A549 (cell line): ENCODE measurements at regions not wholly inside any gene's neighbourhood (a gene's known extent, or its start where the extent isn't known, plus 50 kb on each side); places are given as distances from the start of the nearest gene placed in this dataset.

Experiments used
- ATAC-seq, 2 experiments: fragments of 200-7000 bp in 1 of 2; fragments of >200 bp in 1 of 2; cut with Nextera tagmentation in 1 of 2; cut with Tn5 transposase in 1 of 2; 3 replicates each; pipeline versions ENCODE4 v1.8.0 to v1.9.1; 2018 to 2020; ENCODE audit warnings: mild to moderate bottlenecking in 1 of 2, moderate library complexity in 1 of 2
- CTCF ChIA-PET: fragments of 300-600 bp; sonication (Branson Sonifier 250); formaldehyde crosslinking; extraction: SDS; loops from one replicate; lab custom pipeline; 2021; ENCODE audit warnings: antibody characterized with exemption, inconsistent platforms; lab: Yijun Ruan, JAX
- POLR2A ChIA-PET: fragments of 350-600 bp; formaldehyde crosslinking; extraction: SDS; loops from one replicate; lab custom pipeline; 2021; ENCODE audit warnings: antibody characterized with exemption, inconsistent platforms; lab: Yijun Ruan, JAX
- DNase-seq, 2 experiments: peaks; one replicate each; pipeline versions ENCODE4 v3.0.0 to v3.0.0-alpha.2; 2011 to 2016; ENCODE audit warnings: low read depth in 1 of 2, low spot score in 1 of 2
- FAIRE-seq: peaks from 2 replicates; lab custom pipeline; 2011; peaks lifted over from hg19 to GRCh38; lab: Jason Lieb, UNC
- H3K27ac ChIP-seq, 2 experiments: fragments of >200 bp; sonication (Bioruptor Twin); formaldehyde crosslinking; 3 replicates each; pipeline ENCODE4 v1.5.1; 2016 to 2017
- H3K4me1 ChIP-seq: fragments of >200 bp; sonication (Bioruptor Twin); formaldehyde crosslinking; 3 replicates; pipeline ENCODE4 v1.6.1; 2016
- H3K4me2 ChIP-seq: fragments of >200 bp; sonication (Bioruptor Twin); formaldehyde crosslinking; 3 replicates; pipeline ENCODE4 v1.6.1; 2016
- H3K4me3 ChIP-seq: fragments of >200 bp; sonication (Bioruptor Twin); formaldehyde crosslinking; 3 replicates; pipeline ENCODE4 v1.5.1; 2016
- H3K9me3 ChIP-seq: fragments of >200 bp; sonication (Bioruptor Twin); formaldehyde crosslinking; 3 replicates; pipeline ENCODE4 v1.6.1; 2016
- CBX2 ChIP-seq: fragments of 200-600 bp; sonication (generic); IDR thresholded peaks from 2 replicates; pipeline ENCODE4 v1.6.1; 2016; ENCODE audit warnings: low read depth, mild to moderate bottlenecking, borderline replicate concordance
- CEBPB ChIP-seq, 2 experiments: fragments of >200 bp in 1 of 2; sonication (Bioruptor Twin) in 1 of 2; formaldehyde crosslinking in 1 of 2; IDR thresholded peaks; 2 replicates each; pipeline ENCODE4 v1.6.1; 2012 to 2016
- CHD2 ChIP-seq: fragments of 150-350 bp; IDR thresholded peaks from 2 replicates; pipeline ENCODE4 v1.6.1; 2014; ENCODE audit warnings: low read length; ENCODE audit not compliant: partially characterized antibody
- FOSB ChIP-seq: fragments of 250-450 bp; sonication (Bioruptor Pico); IDR thresholded peaks from 2 replicates; pipeline ENCODE4 v1.5.0; 2020; ENCODE audit warnings: mild to moderate bottlenecking, moderate library complexity
- FOSL2 ChIP-seq, 2 experiments: fragments of 450-650 bp in 1 of 2; fragments of >200 bp in 1 of 2; sonication (Bioruptor Twin) in 1 of 2; formaldehyde crosslinking; IDR thresholded peaks; 2 replicates each; pipeline versions ENCODE4 v1.5.0 to v1.6.1; 2016 to 2020; ENCODE audit warnings: mild to moderate bottlenecking in 1 of 2, moderate library complexity in 1 of 2
- HMGXB4 ChIP-seq: fragments of 250-450 bp; sonication (Bioruptor Pico); IDR thresholded peaks from 2 replicates; pipeline ENCODE4 v1.5.0; 2021; ENCODE audit warnings: mild to moderate bottlenecking, moderate library complexity, borderline replicate concordance
- KDM5A ChIP-seq: fragments of 200-600 bp; sonication (generic); IDR thresholded peaks from 2 replicates; pipeline ENCODE4 v1.6.1; 2016; ENCODE audit warnings: antibody characterized with exemption, mild to moderate bottlenecking
- MAFK ChIP-seq: fragments of 450-650 bp; IDR thresholded peaks from 2 replicates; pipeline ENCODE4 v1.6.1; 2014; ENCODE audit not compliant: partially characterized antibody
- MAZ ChIP-seq: fragments of 150-350 bp; IDR thresholded peaks from 2 replicates; pipeline ENCODE4 v1.6.1; 2014; ENCODE audit warnings: antibody characterized with exemption, low read depth, low read length, borderline replicate concordance
- NFE2L2 ChIP-seq: fragments of 150-350 bp; conservative IDR thresholded peaks from 2 replicates; pipeline ENCODE4 v1.6.1; 2014; ENCODE audit warnings: low read length
- PHF8 ChIP-seq: fragments of 200-600 bp; sonication (generic); IDR thresholded peaks from 2 replicates; pipeline ENCODE4 v1.6.1; 2016; ENCODE audit warnings: low read depth, mild to moderate bottlenecking, antibody characterized with exemption, moderate library complexity, borderline replicate concordance
- POLR2A ChIP-seq: IDR thresholded peaks from 2 replicates; pipeline ENCODE4 v1.6.1; 2012; ENCODE audit warnings: mild to moderate bottlenecking, low read length
- RARB ChIP-seq: fragments of 250-450 bp; sonication (Bioruptor Pico); IDR thresholded peaks from 2 replicates; pipeline ENCODE4 v1.8.0; 2021; ENCODE audit warnings: mild to moderate bottlenecking, moderate library complexity
- REST ChIP-seq: fragments of 200-600 bp; sonication (generic); IDR thresholded peaks from 2 replicates; pipeline ENCODE4 v1.6.1; 2016; ENCODE audit warnings: antibody characterized with exemption, mild to moderate bottlenecking, moderate library complexity
- RNF2 ChIP-seq: fragments of 200-600 bp; sonication (generic); IDR thresholded peaks from 2 replicates; pipeline ENCODE4 v1.6.1; 2016; ENCODE audit warnings: low read depth, mild to moderate bottlenecking, antibody characterized with exemption, moderate library complexity, borderline replicate concordance
- SMC3 ChIP-seq: fragments of >200 bp; sonication (Bioruptor Twin); formaldehyde crosslinking; IDR thresholded peaks from 3 replicates; pipeline ENCODE4 v1.6.1; 2018; ENCODE audit warnings: inconsistent platforms
- TP53 ChIP-seq: fragments of 250-450 bp; sonication (Bioruptor Pico); IDR thresholded peaks from 2 replicates; pipeline ENCODE4 v1.5.0; 2021; ENCODE audit warnings: mild to moderate bottlenecking, moderate library complexity
- ZNF302 ChIP-seq: fragments of 250-450 bp; sonication (Bioruptor Pico); IDR thresholded peaks from 2 replicates; pipeline ENCODE4 v1.9.0; 2021; ENCODE audit warnings: inconsistent platforms, mild to moderate bottlenecking, moderate library complexity
- WGBS: methylation state at CpG from one replicate; pipeline ENCODE4 v1.1.6; 2017; ENCODE audit errors: missing lambda C conversion rate; 5-methylcytosine and 5-hydroxymethylcytosine counted together
- TF ChIP-seq, protein P1 (sequence below): fragments of 450-650 bp; IDR thresholded peaks from 2 replicates; pipeline ENCODE4 v1.6.1; 2014; ENCODE audit warnings: antibody characterized with exemption
- TF ChIP-seq, protein P2 (sequence below): IDR thresholded peaks from 2 replicates; pipeline ENCODE4 v1.6.1; 2012; ENCODE audit warnings: low read depth, borderline replicate concordance

DNA sequence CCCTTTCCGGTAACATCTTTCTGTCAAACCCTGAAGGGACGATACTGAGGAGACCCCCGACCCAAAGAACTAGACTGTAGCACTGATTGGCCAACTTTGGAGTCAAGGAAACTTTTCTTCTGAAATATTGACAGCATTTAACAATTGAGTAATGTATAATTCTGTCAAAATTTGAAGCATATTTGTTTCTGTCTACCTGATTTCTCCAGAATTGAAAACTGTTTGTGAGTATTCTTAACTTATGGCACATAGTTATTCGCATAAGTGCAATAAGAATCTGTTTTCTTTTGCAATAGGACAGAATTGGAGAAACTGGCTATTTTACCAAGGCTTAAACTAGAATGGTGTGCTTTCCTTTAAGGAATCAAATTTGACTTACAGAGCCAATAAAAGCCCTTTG, 267.1 kb upstream of the FOXN3 start (continued):
- no peak for TF ChIP-seq PHF8

GRCh38 chr14:89681086-89682018, 264.3 kb upstream of the FOXN3 start:
- Histone ChIP-seq H3K4me1 (no peaks in the 10 kb centered on the region), H3K27ac (no peak overlapping the region), H3K4me3 (no peak overlapping the region), H3K4me2 (no peak overlapping the region), H3K9me3 (no peaks in the 10 kb centered on the region)
- POLR2A ChIA-PET, result no interaction called here
- CTCF ChIA-PET, result no interaction called here
- WGBS, result 42% methylated on average over 9 of the region's 9 CpGs
- FAIRE-seq, result no peak
- no peak for DNase-seq
- TF ChIP-seq FOSL2 (IDR thresholded peaks at IDR 0.05), result no peak
- no peak for TF ChIP-seq FOSL2 (CRISPR knock-in tag; IDR thresholded peaks at IDR 0.05)
- no peak for TF ChIP-seq FOSB (CRISPR knock-in tag)
- no peak for TF ChIP-seq CEBPB (IDR thresholded peaks at IDR 0.05)
- ATAC-seq, result no peak

DNA sequence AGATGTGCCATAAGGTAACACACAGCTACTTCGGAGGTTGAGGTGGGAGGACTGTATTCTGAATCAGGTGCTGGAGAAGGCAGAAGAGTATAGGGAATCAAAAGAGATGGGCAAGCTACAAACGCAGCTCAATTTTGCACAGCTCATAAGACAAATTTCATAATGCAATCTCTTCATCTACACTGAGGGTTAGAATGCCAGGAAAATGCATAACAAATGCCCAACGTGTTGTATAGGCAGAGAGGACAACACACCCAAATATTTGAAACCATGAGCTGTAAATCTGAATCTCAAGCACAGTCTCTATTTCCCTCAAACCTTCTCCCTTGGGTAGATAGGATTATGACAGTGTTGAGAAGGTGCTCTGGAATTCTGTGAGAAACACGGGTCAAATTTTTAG, 263.1 kb upstream of the FOXN3 start:
- Histone ChIP-seq H3K4me2 (no peak overlapping the region), H3K4me1 (no peaks in the 10 kb centered on the region), H3K4me3 (no peak overlapping the region), H3K27ac (no peak overlapping the region), H3K9me3 (no peaks in the 10 kb centered on the region)
- ATAC-seq (no peak), DNase-seq (no peak), FAIRE-seq (no peak)
- TF ChIP-seq ZNF302 (CRISPR knock-in tag) (no peak), RARB (no peak), SMC3 (no peak), RNF2 (no peak), REST (no peak), CHD2 (no peak), HMGXB4 (CRISPR knock-in tag) (no peak), POLR2A (no peak), MAZ (no peak), TP53 (CRISPR knock-in tag) (no peak), KDM5A (no peak), MAFK (no peak), NFE2L2 (no peak), CBX2 (no peak)
- TF ChIP-seq, protein P1, sequence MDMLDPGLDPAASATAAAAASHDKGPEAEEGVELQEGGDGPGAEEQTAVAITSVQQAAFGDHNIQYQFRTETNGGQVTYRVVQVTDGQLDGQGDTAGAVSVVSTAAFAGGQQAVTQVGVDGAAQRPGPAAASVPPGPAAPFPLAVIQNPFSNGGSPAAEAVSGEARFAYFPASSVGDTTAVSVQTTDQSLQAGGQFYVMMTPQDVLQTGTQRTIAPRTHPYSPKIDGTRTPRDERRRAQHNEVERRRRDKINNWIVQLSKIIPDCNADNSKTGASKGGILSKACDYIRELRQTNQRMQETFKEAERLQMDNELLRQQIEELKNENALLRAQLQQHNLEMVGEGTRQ, result no peak
- TF ChIP-seq, protein P2, sequence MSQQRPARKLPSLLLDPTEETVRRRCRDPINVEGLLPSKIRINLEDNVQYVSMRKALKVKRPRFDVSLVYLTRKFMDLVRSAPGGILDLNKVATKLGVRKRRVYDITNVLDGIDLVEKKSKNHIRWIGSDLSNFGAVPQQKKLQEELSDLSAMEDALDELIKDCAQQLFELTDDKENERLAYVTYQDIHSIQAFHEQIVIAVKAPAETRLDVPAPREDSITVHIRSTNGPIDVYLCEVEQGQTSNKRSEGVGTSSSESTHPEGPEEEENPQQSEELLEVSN, result no peak
- WGBS, result 6% methylated on average over 4 of the region's 4 CpGs
- ChIA-PET CTCF (interaction anchor here (0.6 to 0.7 kb wide), 3 partner anchors 85 to 1260 kb away, joined by 3 read pairs; no protein-coding TSS in a partner anchor), POLR2A (no interaction called here)
